Putamen (tissue), 1 donor: ENCODE measurements at regions not wholly inside any gene's neighbourhood (a gene's known extent, or its start where the extent isn't known, plus 50 kb on each side); places are given as distances from the start of the nearest gene placed in this dataset.
"Not testable (repeated sequence)": the region's sequence is repeated elsewhere in the genome, so short reads cannot be mapped to it uniquely, and the experiment has no call there.

Experiments
- DNase-seq: peaks from one replicate; pipeline ENCODE4 v3.0.0-alpha.2; 2016; ENCODE audit warnings: low spot score

DNA sequence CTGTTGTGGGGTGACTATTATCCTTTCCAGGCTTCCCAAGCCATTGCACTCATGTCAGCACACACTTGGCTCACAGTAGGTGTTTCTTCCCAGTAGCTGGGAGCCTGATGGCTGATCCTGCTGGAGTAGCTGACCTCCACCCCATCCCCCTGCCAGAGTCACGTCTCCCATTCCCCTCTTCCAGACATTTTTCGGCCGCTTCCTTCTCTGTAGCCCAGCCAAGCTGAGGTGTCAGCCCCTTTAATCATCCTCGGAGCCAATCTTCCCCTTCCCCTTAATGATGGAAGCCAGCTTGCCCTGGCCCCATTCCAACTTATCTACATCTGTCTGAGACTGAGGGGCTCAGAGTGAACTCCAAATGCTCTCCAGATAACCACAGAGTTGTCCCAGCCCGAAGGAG lies 550.7 kb downstream of the MN1 start:
- DNase-seq: no peak

DNA sequence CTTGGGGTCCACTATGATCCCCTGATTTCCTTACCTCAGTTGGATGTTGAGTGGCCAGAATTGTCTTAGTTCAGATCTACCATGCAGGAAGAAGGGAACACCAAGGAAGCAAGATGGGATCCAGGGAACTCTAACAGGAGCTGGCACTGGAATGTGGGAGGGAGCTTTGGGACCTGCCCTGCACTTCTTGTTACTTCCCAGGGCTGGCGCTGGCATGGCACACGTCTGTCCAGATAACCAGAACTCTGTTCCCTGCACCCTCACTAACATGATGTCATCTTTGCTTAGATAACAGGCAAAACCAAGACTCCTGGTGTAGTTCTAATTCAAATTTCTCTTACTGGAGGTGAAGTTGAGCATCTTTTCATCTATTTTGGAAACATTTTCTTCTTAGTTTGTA lies 550.0 kb downstream of the MN1 start:
- no peak for DNase-seq

DNA sequence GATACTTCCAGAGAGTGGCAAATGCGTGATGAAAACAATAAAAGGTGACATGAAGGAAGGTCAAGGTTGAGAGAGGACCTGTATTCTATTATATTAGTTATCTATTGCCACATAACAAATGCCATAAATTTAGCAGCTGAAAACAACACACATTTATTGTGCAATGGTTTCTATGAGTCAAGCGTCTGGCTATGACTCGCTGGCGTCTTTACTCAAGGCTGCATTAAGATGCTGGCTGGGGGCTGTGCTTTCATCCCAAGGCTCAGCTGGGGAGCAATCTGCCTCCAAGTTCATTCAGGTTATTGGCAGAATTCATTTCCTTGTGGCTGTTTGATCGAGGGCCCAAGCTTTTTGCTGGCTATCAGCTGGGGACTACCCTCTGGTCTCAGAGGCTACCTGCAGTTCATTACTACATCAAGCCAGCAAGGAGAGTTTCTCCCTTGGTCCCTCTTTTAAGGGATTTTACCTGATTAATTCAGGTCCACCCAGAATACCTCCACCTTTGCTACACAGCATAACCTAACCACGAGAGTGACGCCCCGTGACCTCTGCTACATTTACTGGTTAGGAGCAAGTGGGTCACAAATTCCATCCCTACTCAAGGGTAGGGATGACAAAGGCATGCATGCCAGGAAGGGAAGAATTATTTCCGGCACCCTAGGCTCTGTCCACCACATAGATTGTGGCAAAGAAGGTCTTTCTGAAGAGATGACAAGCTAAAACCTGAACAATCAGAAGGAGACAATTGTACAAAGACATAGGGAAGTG lies 549.1 kb downstream of the MN1 start:
- DNase-seq: no peak

DNA sequence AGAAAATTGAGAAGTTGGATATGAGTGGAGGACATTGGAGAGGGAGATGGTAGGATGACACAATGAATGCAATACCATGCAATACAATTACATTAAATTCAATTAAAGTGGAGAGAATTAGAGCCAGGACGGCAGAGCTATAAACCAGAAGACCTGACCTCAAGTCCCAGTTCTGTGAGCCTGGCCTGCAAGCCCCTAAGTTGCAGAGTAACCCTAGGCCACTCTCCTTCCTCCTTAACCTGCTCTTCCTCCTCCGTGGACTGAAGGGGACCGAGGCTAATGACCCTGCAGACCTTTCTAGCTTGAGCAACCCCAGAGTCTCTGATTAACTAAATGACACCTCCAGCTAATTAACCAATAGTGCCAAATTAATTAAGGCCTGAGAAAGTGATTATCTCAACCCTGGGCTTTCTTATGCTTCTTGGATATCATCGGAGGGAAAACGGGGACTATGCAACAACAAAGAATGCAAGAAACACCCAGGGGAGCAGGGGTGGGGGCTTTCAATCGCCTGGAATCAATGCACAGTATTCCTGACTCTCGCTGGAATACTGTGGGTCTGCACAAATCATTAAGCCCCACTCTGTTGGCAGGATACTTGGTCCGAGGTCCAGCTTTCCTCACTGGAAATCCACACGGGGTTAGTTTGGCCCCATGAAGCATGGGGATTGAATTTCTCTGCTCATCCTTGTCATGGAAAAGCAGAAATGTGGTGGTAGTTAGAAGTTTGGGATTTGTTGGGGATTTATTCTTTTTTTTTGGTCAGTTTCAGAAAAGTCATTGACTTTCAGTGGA lies 548.3 kb downstream of the MN1 start:
- no peak for DNase-seq

- not testable (repeated sequence) for DNase-seq
Observed at GRCh38 chr22:27254063-27254462, 547.5 kb downstream of the MN1 start.

GRCh38 chr22:27255580-27255979 lies 546.0 kb downstream of the MN1 start:
- DNase-seq: no peak

GRCh38 chr22:27257987-27258386 lies 543.6 kb downstream of the MN1 start:
- no peak for DNase-seq

DNA sequence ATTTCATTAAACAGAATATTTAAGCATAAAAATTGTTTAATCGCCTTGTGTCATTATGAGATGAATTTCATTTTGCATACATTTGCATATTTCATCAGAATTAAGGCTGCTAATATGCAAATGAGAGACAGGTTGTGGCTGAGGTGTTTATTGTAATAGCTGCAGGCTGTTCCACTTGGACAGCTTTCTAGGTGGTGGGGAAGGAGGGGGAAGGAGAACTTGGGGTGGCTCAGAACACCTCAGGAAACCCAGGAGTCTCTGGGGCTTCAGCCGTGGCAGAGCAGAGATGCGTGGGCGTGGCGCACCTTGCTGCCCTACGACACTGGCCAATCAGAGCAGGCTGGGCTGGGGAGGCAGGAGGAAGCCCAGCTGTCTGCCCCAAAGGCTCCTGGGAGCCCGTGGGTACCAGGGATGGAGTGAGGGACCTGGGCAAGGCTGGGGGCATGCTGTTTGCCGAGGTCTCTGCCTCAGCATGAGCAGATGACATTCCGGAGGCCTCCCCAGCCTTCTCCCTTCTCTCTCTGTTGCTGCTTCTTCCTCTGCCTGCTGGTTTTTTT lies 542.9 kb downstream of the MN1 start:
- no peak for DNase-seq

GRCh38 chr22:27259433-27259832 lies 542.1 kb downstream of the MN1 start:
- no peak for DNase-seq

DNA sequence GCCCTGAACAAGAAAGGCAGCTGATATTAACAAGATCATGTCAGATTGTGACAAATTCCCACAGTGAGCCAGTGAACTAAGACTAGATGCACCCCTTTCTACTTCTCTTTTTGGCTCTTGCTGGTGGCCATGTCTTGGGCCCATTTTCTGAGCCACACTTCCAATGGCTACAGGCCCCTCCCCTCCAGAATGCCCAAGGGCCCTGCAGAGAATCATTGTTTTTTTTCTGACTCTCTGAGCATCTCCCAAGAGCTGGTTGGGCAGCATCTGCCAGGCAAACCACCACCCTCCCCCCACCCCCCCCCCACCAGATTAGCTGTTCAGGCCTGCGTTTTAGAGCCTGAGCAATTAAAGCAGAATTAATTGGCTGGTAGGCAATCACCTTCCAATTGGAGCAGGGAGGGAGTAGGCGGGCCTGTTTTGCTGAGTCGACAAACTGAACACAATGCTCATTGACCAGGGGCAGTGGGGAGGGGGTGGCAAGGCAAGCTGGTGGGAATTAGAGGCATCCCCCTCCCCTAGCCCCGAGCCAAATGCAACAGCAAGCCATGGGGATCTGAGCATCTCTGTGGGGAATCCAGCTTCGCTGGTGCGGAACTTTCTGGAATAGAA lies 541.4 kb downstream of the MN1 start:
- no peak for DNase-seq

GRCh38 chr22:27262361-27262760 lies 539.2 kb downstream of the MN1 start:
- no peak for DNase-seq

- no peak for DNase-seq
Observed at GRCh38 chr22:27264184-27264583, 537.4 kb downstream of the MN1 start.

- no peak for DNase-seq
Observed at GRCh38 chr22:27267145-27267544, 534.4 kb downstream of the MN1 start.

GRCh38 chr22:27269751-27270543 lies 531.6 kb downstream of the MN1 start:
- DNase-seq: no peak

GRCh38 chr22:27270818-27271510 lies 530.6 kb downstream of the MN1 start:
- peak; percentile 74 for DNase-seq

DNA sequence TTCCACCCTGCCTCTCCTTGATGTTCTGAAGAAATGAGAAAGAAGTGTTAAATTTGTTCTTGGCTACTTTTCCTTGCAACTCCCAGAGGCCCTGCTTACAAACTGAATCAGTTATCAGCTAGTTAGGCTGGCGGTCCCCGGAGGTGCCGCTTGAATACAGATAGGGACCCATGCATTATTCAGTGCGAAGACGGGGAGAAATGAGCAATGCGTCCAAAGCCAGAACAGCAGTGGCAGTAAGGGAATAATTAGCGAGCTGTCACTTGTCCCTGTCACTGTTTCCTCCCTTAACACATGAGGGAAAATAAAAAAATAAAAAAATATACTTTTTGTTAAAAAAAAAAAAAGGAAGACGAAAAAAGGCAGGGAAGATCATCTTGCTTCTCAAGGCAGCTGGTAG lies 528.1 kb downstream of the MN1 start:
- DNase-seq: no peak

GRCh38 chr22:27273853-27274252 lies 527.7 kb downstream of the MN1 start:
- no peak for DNase-seq

DNA sequence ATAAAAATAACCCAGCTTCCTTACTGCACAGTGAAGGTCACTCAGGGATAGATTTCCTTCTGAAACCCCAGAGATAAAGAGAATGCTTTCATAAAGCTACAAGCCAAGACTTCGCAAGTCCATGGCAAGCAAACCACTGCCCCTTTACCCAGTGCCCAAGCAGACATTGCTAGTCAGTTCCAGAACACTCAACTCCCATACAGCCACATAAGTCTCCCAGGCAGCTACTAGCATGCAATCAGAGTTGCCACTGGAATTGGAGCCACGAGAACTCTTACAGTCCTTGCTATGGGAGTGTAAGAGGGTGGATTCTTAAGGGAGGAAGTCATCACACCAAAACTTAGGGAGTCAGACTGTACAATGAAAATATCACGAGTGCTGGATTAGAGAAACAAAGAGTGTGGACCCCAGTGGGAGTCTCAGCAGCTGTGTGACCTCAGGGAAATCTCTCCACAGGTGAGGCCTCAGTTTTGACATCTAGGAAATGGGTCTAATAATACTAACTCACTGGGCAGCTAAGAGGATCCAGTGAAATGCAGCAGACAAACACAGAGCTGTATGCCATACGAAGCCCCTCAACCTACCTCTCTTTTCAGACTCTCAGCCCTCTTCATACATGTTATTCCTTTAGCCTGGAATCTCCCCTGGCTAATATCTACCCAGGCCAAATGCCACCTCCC lies 526.6 kb downstream of the MN1 start:
- no peak for DNase-seq

- DNase-seq: no peak
Observed at GRCh38 chr22:27278946-27279345, 522.6 kb downstream of the MN1 start.

DNA sequence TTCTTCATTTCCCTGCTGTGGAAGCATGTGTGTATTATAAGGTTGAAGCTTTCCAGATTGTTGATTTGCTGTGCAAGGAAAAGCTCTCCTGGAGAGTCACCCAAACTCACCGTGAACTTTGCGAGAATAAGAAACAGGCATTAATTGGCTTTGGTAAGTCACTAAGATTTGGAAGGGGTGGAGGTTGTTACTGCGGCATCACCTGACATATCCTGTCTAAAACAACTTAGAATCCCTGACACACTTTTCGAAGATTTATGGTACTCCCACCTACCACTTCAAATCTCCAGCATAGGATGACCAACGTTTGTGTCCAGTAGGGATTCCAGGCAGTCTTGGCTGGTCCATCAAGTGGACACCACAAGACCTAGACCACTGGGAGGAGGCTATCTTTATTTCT lies 518.3 kb downstream of the MN1 start:
- DNase-seq: no peak

GRCh38 chr22:27283714-27284113 lies 517.8 kb downstream of the MN1 start:
- no peak for DNase-seq
